ENCODE measurements at regions not wholly inside any gene's neighbourhood (a gene's known extent, or its start where the extent isn't known, plus 50 kb on each side); places are given as distances from the start of the nearest gene placed in this dataset.

DNA sequence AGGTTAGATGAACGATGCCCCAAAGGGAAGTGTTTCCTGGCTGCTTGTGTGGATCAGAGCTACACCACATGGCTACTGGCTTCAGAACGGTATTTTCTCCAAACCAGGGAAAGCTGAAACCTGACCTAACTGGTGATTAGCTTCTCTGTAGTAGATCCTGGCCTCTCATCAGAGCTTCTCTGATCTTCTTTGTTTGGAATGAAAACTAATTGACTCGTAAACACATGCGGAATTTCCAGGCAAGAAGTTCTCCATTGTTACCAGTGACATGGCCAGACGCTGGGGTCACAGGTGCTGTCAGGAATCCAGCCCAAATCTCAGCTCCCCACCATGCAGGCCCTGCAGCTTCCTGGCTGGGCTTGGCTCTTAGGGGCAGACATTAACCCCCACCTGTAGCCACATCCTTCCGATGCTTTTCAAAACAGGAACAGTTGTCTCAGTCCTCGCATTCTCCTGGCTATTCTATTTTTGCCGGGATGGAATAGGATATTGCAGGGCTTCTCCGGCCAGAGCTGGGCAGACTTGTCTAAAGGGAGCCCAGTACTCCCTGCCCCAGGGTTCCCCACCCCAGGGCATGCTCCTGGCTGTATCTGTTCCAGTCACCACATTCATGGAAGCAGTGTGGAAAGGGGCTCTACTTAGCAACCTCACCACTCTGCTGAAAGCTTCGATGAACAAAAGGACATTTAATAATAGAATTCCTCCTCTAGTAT, 305.4 kb upstream of the F9 start:
- TF ChIP-seq, protein P1, sequence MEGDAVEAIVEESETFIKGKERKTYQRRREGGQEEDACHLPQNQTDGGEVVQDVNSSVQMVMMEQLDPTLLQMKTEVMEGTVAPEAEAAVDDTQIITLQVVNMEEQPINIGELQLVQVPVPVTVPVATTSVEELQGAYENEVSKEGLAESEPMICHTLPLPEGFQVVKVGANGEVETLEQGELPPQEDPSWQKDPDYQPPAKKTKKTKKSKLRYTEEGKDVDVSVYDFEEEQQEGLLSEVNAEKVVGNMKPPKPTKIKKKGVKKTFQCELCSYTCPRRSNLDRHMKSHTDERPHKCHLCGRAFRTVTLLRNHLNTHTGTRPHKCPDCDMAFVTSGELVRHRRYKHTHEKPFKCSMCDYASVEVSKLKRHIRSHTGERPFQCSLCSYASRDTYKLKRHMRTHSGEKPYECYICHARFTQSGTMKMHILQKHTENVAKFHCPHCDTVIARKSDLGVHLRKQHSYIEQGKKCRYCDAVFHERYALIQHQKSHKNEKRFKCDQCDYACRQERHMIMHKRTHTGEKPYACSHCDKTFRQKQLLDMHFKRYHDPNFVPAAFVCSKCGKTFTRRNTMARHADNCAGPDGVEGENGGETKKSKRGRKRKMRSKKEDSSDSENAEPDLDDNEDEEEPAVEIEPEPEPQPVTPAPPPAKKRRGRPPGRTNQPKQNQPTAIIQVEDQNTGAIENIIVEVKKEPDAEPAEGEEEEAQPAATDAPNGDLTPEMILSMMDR (IDR thresholded peaks at IDR 0.05; ENCODE audit: insufficient read depth, low read length): no peak
- H3K4me3 ChIP-seq (ENCODE audit: low read depth, low read length): no peak overlapping the region

GRCh38 chrX:139222511-139223200, 307.9 kb upstream of the F9 start:
- no peak for DNase-seq (ENCODE audit: low read depth)
- no peak overlapping the region for H3K4me3 ChIP-seq (ENCODE audit: low read depth, low read length)

More for the DNA sequence above, 305.4 kb upstream of the F9 start:
- no peak for DNase-seq (ENCODE audit: low read depth)

DNA sequence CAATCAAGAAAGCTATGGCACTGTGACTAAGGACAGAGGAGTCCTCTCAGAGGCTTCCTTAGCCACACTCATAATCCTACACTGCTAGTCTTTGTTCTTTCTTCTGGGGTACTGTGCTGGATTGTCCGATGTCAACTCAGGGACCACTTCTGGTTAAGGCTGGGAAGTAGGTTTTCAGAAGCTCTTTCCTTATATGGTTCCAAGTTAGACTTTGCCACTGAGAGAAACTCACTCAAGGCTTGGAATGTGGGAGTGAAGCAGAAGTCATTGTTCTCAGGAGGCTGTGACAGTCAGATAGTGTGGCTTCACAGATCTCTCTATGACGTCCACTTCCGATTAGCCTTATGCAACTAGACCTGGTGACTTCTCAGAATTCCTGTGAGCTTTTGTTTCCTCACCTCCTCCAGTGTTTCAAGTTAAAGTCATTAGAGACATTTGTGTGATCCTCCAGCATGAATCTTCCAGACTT, 317.3 kb upstream of the F9 start:
- DNase-seq (ENCODE audit: low read depth): no peak
- TF ChIP-seq, protein P1 (IDR thresholded peaks at IDR 0.05; ENCODE audit: insufficient read depth, low read length): no peak
- H3K4me3 ChIP-seq (ENCODE audit: low read depth, low read length): no peak overlapping the region

More at GRCh38 chrX:139222511-139223200, 307.9 kb upstream of the F9 start:
- TF ChIP-seq, protein P1 (IDR thresholded peaks at IDR 0.05; ENCODE audit: insufficient read depth, low read length): no peak

- TF ChIP-seq, protein P1 (IDR thresholded peaks at IDR 0.05; ENCODE audit: insufficient read depth, low read length): no peak
- DNase-seq (ENCODE audit: low read depth): no peak
- no peak overlapping the region for H3K4me3 ChIP-seq (ENCODE audit: low read depth, low read length)
These were observed 318.9 kb upstream of the F9 start for GRCh38 chrX:139211568-139212182.

DNA sequence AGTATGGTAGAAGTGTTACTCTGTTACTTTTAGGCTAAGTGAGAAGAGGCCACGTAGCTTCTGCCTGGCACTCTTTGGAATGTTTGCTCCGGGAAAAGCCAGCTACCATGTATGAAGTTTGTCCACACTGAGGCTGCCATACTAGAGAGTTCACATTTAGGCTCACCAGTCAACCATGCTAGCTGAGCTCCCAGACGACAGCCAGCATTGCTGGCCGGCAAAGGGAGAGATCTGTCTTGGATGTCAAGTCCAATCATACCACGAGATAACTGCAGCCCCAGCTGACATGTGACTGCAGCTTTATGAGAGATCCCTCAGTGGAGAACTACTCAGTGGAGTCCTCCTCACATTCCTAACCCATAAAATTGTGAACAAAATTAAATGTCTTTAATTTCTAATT, 321.2 kb upstream of the F9 start:
- no peak for DNase-seq (ENCODE audit: low read depth)
- TF ChIP-seq, protein P1 (IDR thresholded peaks at IDR 0.05; ENCODE audit: insufficient read depth, low read length): no peak
- H3K4me3 ChIP-seq (ENCODE audit: low read depth, low read length): no peak overlapping the region

GRCh38 chrX:139207655-139208054, 322.9 kb upstream of the F9 start:
- TF ChIP-seq, protein P1 (IDR thresholded peaks at IDR 0.05; ENCODE audit: insufficient read depth, low read length): no peak
- no peak overlapping the region for H3K4me3 ChIP-seq (ENCODE audit: low read depth, low read length)
- no peak for DNase-seq (ENCODE audit: low read depth)

Measured in fibroblast of the aortic adventitia (primary cell).